ENCODE measurements at regions not wholly inside any gene's neighbourhood (a gene's known extent, or its start where the extent isn't known, plus 50 kb on each side); places are given as distances from the start of the nearest gene placed in this dataset.

- no peak for DNase-seq
These were observed 290.7 kb upstream of the TMPO start for GRCh38 chr12:98224584-98225221.

GRCh38 chr12:98227162-98227561, 288.2 kb upstream of the TMPO start:
- peak; percentile 12 for DNase-seq

- DNase-seq, result peak; percentile 22
These were observed 286.5 kb upstream of the TMPO start for GRCh38 chr12:98228683-98229539.

- DNase-seq, result no peak
These were observed 285.9 kb upstream of the TMPO start for GRCh38 chr12:98229540-98229924.

GRCh38 chr12:98232753-98233390, 282.5 kb upstream of the TMPO start:
- DNase-seq, result peak; percentile 37

GRCh38 chr12:98235301-98235700, 280.1 kb upstream of the TMPO start:
- DNase-seq, result no peak

GRCh38 chr12:98238515-98239130, 276.8 kb upstream of the TMPO start:
- peak; percentile 89 for DNase-seq

- no peak for DNase-seq
These were observed 272.2 kb upstream of the TMPO start for GRCh38 chr12:98243190-98243589.

GRCh38 chr12:98244136-98244535, 271.3 kb upstream of the TMPO start:
- no peak for DNase-seq

- no peak for DNase-seq
These were observed 262.0 kb upstream of the TMPO start for GRCh38 chr12:98253207-98254037.

- no peak for DNase-seq
These were observed 258.6 kb upstream of the TMPO start for GRCh38 chr12:98256830-98257229.

GRCh38 chr12:98259693-98260092, 255.7 kb upstream of the TMPO start:
- DNase-seq, result no peak

GRCh38 chr12:98260276-98260675, 255.1 kb upstream of the TMPO start:
- no peak for DNase-seq

- no peak for DNase-seq
These were observed 252.5 kb upstream of the TMPO start for GRCh38 chr12:98262902-98263301.

GRCh38 chr12:98274430-98275130, 240.8 kb upstream of the TMPO start:
- DNase-seq, result peak; percentile 19

GRCh38 chr12:98275131-98275475, 240.3 kb upstream of the TMPO start:
- no peak for DNase-seq

- no peak for DNase-seq
These were observed 235.2 kb upstream of the TMPO start for GRCh38 chr12:98280152-98280551.

GRCh38 chr12:98280621-98281020, 234.8 kb upstream of the TMPO start:
- DNase-seq, result no peak

- no peak for DNase-seq
These were observed 223.6 kb upstream of the TMPO start for GRCh38 chr12:98291828-98292227.

- no peak for DNase-seq
These were observed 221.2 kb upstream of the TMPO start for GRCh38 chr12:98294051-98294805.

GRCh38 chr12:98295681-98296080, 219.7 kb upstream of the TMPO start:
- peak; percentile 60 for DNase-seq
